ENCODE measurements at regions not wholly inside any gene's neighbourhood (a gene's known extent, or its start where the extent isn't known, plus 50 kb on each side); places are given as distances from the start of the nearest gene placed in this dataset.

DNA sequence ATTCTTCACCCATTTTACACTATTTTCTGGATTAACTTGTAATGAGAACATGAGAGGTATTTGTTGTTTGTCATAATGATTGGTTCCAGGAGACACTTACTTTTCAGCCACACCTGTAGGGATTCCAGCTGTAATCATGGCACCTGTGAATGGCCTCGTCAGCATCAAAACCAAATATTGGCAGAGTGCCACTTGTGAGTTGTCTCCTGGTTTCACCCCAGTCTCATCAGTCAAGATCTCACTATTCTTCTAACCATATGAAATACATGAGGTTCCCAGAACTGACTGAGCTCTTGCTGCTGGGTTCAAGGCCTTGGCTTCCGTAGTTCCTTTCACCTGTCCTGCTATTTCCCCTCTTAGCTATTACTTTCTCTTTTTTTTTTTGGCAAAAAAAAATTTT is 246.6 kb upstream of the ADGRL2 start:
- DNase-seq = no peak
- TF ChIP-seq, protein P1, sequence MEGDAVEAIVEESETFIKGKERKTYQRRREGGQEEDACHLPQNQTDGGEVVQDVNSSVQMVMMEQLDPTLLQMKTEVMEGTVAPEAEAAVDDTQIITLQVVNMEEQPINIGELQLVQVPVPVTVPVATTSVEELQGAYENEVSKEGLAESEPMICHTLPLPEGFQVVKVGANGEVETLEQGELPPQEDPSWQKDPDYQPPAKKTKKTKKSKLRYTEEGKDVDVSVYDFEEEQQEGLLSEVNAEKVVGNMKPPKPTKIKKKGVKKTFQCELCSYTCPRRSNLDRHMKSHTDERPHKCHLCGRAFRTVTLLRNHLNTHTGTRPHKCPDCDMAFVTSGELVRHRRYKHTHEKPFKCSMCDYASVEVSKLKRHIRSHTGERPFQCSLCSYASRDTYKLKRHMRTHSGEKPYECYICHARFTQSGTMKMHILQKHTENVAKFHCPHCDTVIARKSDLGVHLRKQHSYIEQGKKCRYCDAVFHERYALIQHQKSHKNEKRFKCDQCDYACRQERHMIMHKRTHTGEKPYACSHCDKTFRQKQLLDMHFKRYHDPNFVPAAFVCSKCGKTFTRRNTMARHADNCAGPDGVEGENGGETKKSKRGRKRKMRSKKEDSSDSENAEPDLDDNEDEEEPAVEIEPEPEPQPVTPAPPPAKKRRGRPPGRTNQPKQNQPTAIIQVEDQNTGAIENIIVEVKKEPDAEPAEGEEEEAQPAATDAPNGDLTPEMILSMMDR (IDR thresholded peaks at IDR 0.05) = no peak
- no peak for TF ChIP-seq POLR2A (IDR thresholded peaks at IDR 0.05)
- Histone ChIP-seq H3K27ac (no peak overlapping the region), H3K4me3 (no peak overlapping the region), H3K27me3 (no peaks in the 10 kb centered on the region), H3K36me3 (replicated peaks in 1 of 2) (no peaks in the 10 kb centered on the region), H3K9me3 (replicated peaks in 1 of 3) (no peaks in the 10 kb centered on the region), H3K4me1 (replicated peaks in 1 of 2) (no peaks in the 10 kb centered on the region)
- WGBS, 4 donors = 90 to 93% (median 91%) methylated on average over 2 of the region's 2 CpGs
- intact Hi-C loops (cut with DNase I) = no loop called here

DNA sequence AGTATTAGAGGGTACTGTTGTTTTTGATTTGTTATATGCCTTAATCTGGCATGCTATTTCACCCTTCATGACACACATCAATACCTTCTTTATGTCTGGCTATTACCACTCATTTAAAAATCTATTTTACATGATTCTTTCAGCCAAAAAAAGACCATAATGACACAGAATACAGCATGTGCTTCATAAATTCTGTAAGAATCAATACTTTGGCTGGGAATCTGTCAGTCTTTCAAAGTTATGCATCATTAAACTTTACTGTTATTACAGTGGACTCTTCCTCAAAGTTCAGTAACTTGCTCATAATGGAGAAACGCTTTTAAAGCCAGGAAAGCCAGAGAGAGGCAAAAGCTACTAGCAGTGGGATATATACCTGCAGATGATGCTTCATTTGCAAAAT is 247.2 kb upstream of the ADGRL2 start:
- Histone ChIP-seq H3K9me3 (replicated peaks in 1 of 3) (no peaks in the 10 kb centered on the region), H3K27me3 (no peaks in the 10 kb centered on the region), H3K27ac (no peak overlapping the region), H3K4me3 (no peak overlapping the region), H3K4me1 (replicated peaks in 1 of 2) (no peaks in the 10 kb centered on the region), H3K36me3 (replicated peaks in 1 of 2) (no peaks in the 10 kb centered on the region)
- WGBS, 4 donors = 89 to 100% (median 96%) methylated on average over 1 of the region's 1 CpG
- intact Hi-C loops (cut with DNase I) = no loop called here
- TF ChIP-seq, protein P1 (IDR thresholded peaks at IDR 0.05) = no peak
- TF ChIP-seq POLR2A (IDR thresholded peaks at IDR 0.05) = no peak
- no peak for DNase-seq

DNA sequence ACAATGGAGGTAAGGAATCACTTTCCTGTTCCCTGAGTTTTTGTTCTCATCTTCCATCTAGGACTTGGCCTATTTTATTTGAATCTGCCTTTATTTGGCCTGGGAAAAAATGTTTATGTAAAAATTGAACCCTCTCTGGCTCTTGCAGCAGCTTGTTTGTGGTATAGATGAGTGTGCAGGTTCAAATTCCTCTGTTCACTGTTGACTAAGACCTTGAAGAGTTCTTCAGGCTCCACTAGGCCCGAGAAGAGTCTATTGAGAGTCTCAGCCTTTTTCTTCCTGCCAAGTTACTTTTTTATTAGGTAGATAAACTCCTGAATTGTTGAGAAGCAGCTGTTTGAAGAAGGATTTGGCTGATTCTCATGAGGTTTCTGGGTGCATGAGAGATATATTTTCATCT is 248.8 kb upstream of the ADGRL2 start:
- DNase-seq = no peak
- Histone ChIP-seq H3K36me3 (replicated peaks in 1 of 2) (no peaks in the 10 kb centered on the region), H3K4me3 (no peak overlapping the region), H3K9me3 (replicated peaks in 1 of 3) (no peaks in the 10 kb centered on the region), H3K27ac (no peak overlapping the region), H3K4me1 (replicated peaks in 1 of 2) (no peaks in the 10 kb centered on the region), H3K27me3 (no peaks in the 10 kb centered on the region)
- TF ChIP-seq POLR2A (IDR thresholded peaks at IDR 0.05) = no peak
- TF ChIP-seq, protein P1 (IDR thresholded peaks at IDR 0.05) = no peak
- intact Hi-C loops (cut with DNase I) = no loop called here
- 81 to 100% (median 87%) methylated on average over 1 of the region's 1 CpG for WGBS, 4 donors

DNA sequence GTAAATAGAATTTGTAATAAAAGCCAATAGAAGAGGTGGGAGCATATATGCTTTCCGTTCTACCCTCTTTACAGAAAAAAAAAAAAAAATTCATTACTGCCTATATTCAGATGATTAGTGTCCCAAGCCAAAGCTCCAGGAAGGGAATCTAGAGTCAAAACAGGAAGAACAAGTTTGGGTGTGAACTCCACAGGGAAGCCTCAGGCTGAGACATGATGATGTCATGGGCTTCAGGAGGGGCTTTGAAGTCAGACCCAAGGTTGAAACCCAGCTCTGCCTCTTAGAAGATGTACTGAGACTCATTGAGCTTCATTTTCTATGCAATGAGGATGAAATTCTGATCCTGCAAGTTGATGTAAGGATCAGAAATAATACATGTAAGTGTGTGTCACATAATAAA is 250.0 kb upstream of the ADGRL2 start:
- Histone ChIP-seq H3K4me3 (no peak overlapping the region), H3K4me1 (replicated peaks in 1 of 2) (no peaks in the 10 kb centered on the region), H3K27me3 (no peaks in the 10 kb centered on the region), H3K9me3 (replicated peaks in 1 of 3) (no peaks in the 10 kb centered on the region), H3K36me3 (replicated peaks in 1 of 2) (no peaks in the 10 kb centered on the region), H3K27ac (no peak overlapping the region)
- intact Hi-C loops (cut with DNase I) = no loop called here
- DNase-seq = no peak
- TF ChIP-seq, protein P1 (IDR thresholded peaks at IDR 0.05) = no peak
- no peak for TF ChIP-seq POLR2A (IDR thresholded peaks at IDR 0.05)
- WGBS, 4 donors = 78 to 97% (median 85%) methylated on average over 1 of the region's 1 CpG

All from adrenal gland (tissue), 9 donors.